Transverse colon (tissue), 4 donors: ENCODE measurements at regions not wholly inside any gene's neighbourhood (a gene's known extent, or its start where the extent isn't known, plus 50 kb on each side); places are given as distances from the start of the nearest gene placed in this dataset.
"Not testable (repeated sequence)": the region's sequence is repeated elsewhere in the genome, so short reads cannot be mapped to it uniquely, and the experiment has no call there.

Source experiments
- DNase-seq: peaks from one replicate; pipeline ENCODE4 v3.0.0-alpha.2; 2019
- H3K27ac ChIP-seq, 4 donors: fragments of 200-600 bp; sonication (generic); 2 replicates each; pipeline ENCODE4 v1.5.1; 2016 to 2018; ENCODE audit warnings: inconsistent platforms in 4 of 4
- H3K27me3 ChIP-seq: fragments of 200-600 bp; sonication (generic); 2 replicates; pipeline ENCODE4 v1.5.1; 2017; ENCODE audit warnings: inconsistent platforms
- H3K36me3 ChIP-seq, 4 donors: fragments of 200-600 bp; sonication (generic); 2 replicates each; pipeline ENCODE4 v1.5.1; 2017 to 2019; ENCODE audit warnings: inconsistent platforms in 4 of 4
- H3K4me1 ChIP-seq, 4 donors: fragments of 200-600 bp; sonication (generic); 2 replicates each; pipeline ENCODE4 v1.5.1; 2017 to 2020; ENCODE audit warnings: inconsistent platforms in 4 of 4
- H3K4me3 ChIP-seq, 4 donors: fragments of 200-600 bp; sonication (generic); 1 replicate in 1 of 4; 2 replicates in 3 of 4; pipeline versions ENCODE4 v1.5.1 to v1.6.1; 2017 to 2019; ENCODE audit warnings: inconsistent platforms in 4 of 4
- H3K9me3 ChIP-seq, 2 donors: fragments of 200-600 bp; sonication (generic); 2 replicates each; pipeline ENCODE4 v1.5.1; 2017 to 2019; ENCODE audit warnings: inconsistent platforms in 2 of 2
- CTCF ChIP-seq, 5 experiments: fragments of 200-600 bp in 3 of 5; fragments of 450-650 bp in 2 of 5; sonication (generic) in 3 of 5; IDR thresholded peaks; 1 replicate in 2 of 5; 2 replicates in 3 of 5; pipeline ENCODE4 v1.5.1; 2016 to 2017; ENCODE audit warnings: antibody characterized with exemption in 5 of 5, inconsistent platforms in 3 of 5, mild to moderate bottlenecking in 2 of 5, moderate library complexity in 1 of 5
- EP300 ChIP-seq: sonication (generic); formaldehyde crosslinking; IDR thresholded peaks from one replicate; pipeline ENCODE4 v1.6.1; 2017; ENCODE audit warnings: antibody characterized with exemption, low read depth
- POLR2A ChIP-seq: fragments of 450-650 bp; IDR thresholded peaks from one replicate; pipeline ENCODE4 v1.6.1; 2016; ENCODE audit warnings: antibody characterized with exemption, mild to moderate bottlenecking, moderate library complexity
- POLR2AphosphoS5 ChIP-seq, 3 donors: sonication (generic); formaldehyde crosslinking; IDR thresholded peaks; one replicate each; pipeline ENCODE4 v1.6.1; 2016; ENCODE audit warnings: antibody characterized with exemption in 3 of 3
- WGBS, 2 donors: methylation state at CpG; one replicate each; pipeline ENCODE4 v1.1.5; 2018; ENCODE audit warnings: low coverage in 1 of 2; 5-methylcytosine and 5-hydroxymethylcytosine counted together
- in situ Hi-C, 4 donors: fragments of 200-750 bp; cut with MboI; loops; one replicate each; pipeline versions ENCODE4 v1.15.0 to v1.15.1; 2017; ENCODE audit warnings: low sequenced_read_pairs in 3 of 4, low pct_ligation_motif_present in 1 of 4, low pct_unique_long_range_greater_than_20kb in 1 of 4
- intact Hi-C: fragments of 100-400 bp; cut with DNase I; formaldehyde crosslinking; loops from one replicate; pipeline ENCODE4 v1.15.1; 2023; ENCODE audit warnings: low total_unique reads

- intact Hi-C loops = no loop called here
- 57 to 66% methylated on average over 3 of the region's 3 CpGs for WGBS, 2 donors
- H3K27me3 ChIP-seq = no peaks in the 10 kb centered on the region
- H3K27ac ChIP-seq = no peak overlapping the region
- no peak for DNase-seq
- no peaks in the 10 kb centered on the region for H3K36me3 ChIP-seq
- in situ Hi-C loops = no loop called here
- TF ChIP-seq POLR2A (no peak), EP300 (no peak), POLR2AphosphoS5 (IDR thresholded peaks at IDR 0.05) (no peak), CTCF (IDR thresholded peaks at IDR 0.05) (no peak)
- no peaks in the 10 kb centered on the region for H3K9me3 ChIP-seq
- H3K4me3 ChIP-seq = no peak overlapping the region
- H3K4me1 ChIP-seq = no peaks in the 10 kb centered on the region
Observed at GRCh38 chr2:107721178-107721577, 105.5 kb upstream of the RGPD4 start.

GRCh38 chr2:107721586-107721985, 105.1 kb upstream of the RGPD4 start:
- no peaks in the 10 kb centered on the region for H3K36me3 ChIP-seq
- WGBS, 2 donors = 55 to 59% methylated on average over 2 of the region's 2 CpGs
- intact Hi-C loops (no loop called here), in situ Hi-C loops (no loop called here)
- H3K27ac ChIP-seq = no peak overlapping the region
- DNase-seq = no peak
- H3K9me3 ChIP-seq = no peaks in the 10 kb centered on the region
- TF ChIP-seq EP300 (no peak), CTCF (IDR thresholded peaks at IDR 0.05) (no peak), POLR2AphosphoS5 (IDR thresholded peaks at IDR 0.05) (no peak), POLR2A (no peak)
- H3K4me3 ChIP-seq = no peak overlapping the region
- no peaks in the 10 kb centered on the region for H3K4me1 ChIP-seq
- no peaks in the 10 kb centered on the region for H3K27me3 ChIP-seq

GRCh38 chr2:107725824-107726223, 100.9 kb upstream of the RGPD4 start:
- H3K36me3 ChIP-seq, H3K27ac ChIP-seq, in situ Hi-C loops, intact Hi-C loops, H3K9me3 ChIP-seq, H3K4me3 ChIP-seq, DNase-seq, H3K27me3 ChIP-seq, H3K4me1 ChIP-seq: not testable (repeated sequence)
- 91 to 94% methylated on average over 1 of the region's 1 CpG for WGBS, 2 donors

GRCh38 chr2:107727318-107727717, 99.4 kb upstream of the RGPD4 start:
- Histone ChIP-seq H3K4me1 (no peaks in the 10 kb centered on the region), H3K4me3 (no peak overlapping the region), H3K27ac (no peak overlapping the region), H3K27me3 (no peaks in the 10 kb centered on the region), H3K36me3 (no peaks in the 10 kb centered on the region), H3K9me3 (no peaks in the 10 kb centered on the region)
- in situ Hi-C loops (no loop called here), intact Hi-C loops (no loop called here)
- DNase-seq = no peak
- TF ChIP-seq EP300 = no peak
- no peak for TF ChIP-seq POLR2A
- no peak for TF ChIP-seq CTCF (IDR thresholded peaks at IDR 0.05)
- no peak for TF ChIP-seq POLR2AphosphoS5 (IDR thresholded peaks at IDR 0.05)

GRCh38 chr2:107728586-107728985, 98.1 kb upstream of the RGPD4 start:
- no peaks in the 10 kb centered on the region for H3K9me3 ChIP-seq
- 72 to 80% methylated on average over 2 to 5 of the region's 5 CpGs for WGBS, 2 donors
- H3K36me3 ChIP-seq = no peaks in the 10 kb centered on the region
- TF ChIP-seq POLR2A = no peak
- no peak for TF ChIP-seq EP300
- TF ChIP-seq POLR2AphosphoS5 (IDR thresholded peaks at IDR 0.05) = no peak
- no peak for TF ChIP-seq CTCF (IDR thresholded peaks at IDR 0.05)
- no peaks in the 10 kb centered on the region for H3K4me1 ChIP-seq
- no peaks in the 10 kb centered on the region for H3K27me3 ChIP-seq
- intact Hi-C loops = no loop called here
- DNase-seq = no peak
- in situ Hi-C loops = no loop called here
- no peak overlapping the region for H3K4me3 ChIP-seq
- H3K27ac ChIP-seq = no peak overlapping the region
